DLD1 (cell line): ENCODE measurements at regions not wholly inside any gene's neighbourhood (a gene's known extent, or its start where the extent isn't known, plus 50 kb on each side); places are given as distances from the start of the nearest gene placed in this dataset.

Experiments used
- in situ Hi-C: cut with HindIII; loops from 2 replicates; pipeline ENCODE4 v1.10.0; 2017; ENCODE audit warnings: low sequenced_read_pairs

DNA sequence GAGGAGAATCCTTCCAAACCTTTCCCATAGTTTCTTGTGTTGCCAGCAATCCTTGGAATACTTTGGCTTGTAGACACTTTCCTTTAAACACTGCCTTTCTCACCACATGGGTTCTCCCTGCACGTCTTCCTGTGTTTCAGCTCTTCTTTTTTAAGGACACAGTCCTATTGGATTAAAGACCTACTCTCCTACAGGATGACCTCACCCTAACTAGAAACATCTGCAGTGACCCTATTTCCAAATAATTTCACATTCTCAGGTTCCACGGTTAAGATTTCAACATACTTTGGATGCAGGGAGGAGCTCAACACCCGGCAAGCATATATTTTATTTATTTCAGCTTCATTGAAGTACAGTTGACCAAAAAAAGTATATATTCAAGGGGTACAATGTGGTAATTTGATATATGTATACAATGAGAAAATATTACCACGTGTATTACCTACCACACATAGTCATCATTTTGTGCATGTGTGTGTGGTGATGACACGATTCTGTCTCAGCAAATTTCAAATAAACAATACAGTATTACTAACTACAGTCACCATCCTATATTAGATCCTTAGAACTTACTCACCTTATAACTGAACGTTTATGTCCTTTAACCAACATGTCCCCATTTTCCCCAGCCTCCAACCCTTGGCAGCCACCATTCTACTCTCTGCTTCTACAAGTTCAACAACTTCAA, 745.0 kb downstream of the CBLN2 start:
- in situ Hi-C loops: no loop called here

DNA sequence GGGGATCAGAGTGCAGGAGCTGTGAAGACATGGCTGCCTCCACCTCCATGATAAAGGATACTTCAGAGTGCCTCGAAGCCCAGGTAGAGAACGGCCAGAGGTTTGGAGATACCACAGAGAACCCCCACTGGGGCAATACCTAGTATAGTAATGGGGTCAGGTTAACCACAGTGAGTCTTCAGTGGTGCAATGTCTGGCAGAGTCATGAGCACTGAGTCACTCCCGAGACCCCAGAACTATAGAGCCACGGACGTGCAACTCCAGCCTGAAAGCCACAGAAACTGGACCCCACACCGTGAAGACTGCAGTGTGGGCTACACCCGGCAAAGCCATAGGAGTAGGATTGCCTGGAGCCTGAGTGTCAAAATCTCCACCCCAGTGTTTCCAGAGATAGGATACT, 746.6 kb downstream of the CBLN2 start:
- in situ Hi-C loops: no loop called here

DNA sequence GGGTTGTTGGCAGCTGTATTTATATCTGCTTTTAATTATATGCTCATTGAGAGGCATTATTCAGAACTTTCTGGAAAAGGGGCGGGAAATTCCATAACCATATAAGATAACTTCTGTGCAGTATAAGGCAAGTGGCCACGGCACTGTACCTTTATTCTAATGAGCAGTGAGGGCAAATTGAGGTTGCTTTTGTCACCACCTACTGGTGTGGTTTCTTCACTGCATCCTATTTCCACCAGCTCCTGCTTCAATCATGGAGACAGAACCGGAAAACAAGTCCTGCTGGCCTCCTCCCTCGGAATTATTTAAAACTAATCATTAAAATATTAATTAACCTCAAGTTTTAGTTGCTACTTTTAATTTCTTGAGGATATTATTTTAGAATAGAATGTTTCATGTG, 759.4 kb downstream of the CBLN2 start:
- in situ Hi-C loops: no loop called here

DNA sequence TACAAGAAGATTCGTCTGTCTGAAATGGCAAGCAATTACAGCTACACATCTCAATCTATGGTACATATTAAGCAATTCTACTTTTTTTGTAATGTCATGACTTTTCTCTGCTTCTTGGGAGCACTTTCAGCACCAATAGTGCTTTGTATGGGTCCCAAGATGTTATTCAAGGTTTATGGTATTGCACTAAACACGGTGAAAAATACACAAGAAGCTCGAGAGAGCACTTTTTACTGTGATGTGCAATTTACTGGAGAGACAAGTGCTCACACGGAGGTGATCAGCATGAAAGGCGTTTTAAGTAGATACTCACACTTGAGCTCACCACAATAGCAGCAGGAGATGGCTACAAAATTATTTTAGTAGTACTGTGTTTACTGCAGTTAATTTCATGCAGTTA, 783.6 kb downstream of the CBLN2 start:
- in situ Hi-C loops: no loop called here

- in situ Hi-C loops: no loop called here
Observed at GRCh38 chr18:71754246-71754645, 789.9 kb downstream of the CBLN2 start.

DNA sequence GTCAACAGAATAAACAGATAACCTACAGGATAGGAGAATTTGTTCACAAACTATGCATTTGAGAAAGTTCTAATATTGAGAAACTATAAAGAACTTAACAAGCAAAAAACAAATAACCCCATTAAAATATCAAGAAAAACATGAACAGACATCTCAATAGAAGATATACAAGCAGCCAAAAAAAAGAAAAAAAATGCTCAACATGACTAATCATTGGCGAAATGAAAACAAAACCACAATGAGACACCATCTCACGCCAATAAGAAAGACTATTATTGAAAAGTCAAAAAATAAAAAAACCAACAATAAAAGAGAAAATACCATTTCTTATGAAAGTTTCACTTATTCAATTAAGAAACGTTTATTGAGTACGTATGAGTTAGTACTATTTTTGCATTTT, 800.5 kb downstream of the CBLN2 start:
- in situ Hi-C loops: no loop called here

DNA sequence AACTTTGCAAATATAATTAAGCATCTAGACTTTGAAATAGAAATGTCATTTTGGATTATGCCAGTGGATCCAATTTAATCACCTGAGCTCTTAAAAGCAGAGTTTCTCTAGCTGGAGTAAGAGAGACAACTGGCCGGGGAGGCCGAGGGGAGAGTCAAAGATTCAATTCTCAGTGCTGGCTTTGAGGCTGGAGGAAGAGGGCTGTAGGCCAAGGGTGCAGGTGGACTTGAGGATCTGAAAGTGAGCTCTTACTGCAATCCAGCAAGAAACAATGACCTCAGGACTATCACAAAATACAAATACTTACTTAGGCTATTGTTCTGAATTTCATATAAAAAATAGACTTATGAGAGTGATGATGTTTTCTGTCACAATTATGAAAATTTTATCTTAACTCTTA, 814.5 kb downstream of the CBLN2 start:
- in situ Hi-C loops: no loop called here

GRCh38 chr18:71727909-71728308, 816.2 kb downstream of the CBLN2 start:
- in situ Hi-C loops: no loop called here

DNA sequence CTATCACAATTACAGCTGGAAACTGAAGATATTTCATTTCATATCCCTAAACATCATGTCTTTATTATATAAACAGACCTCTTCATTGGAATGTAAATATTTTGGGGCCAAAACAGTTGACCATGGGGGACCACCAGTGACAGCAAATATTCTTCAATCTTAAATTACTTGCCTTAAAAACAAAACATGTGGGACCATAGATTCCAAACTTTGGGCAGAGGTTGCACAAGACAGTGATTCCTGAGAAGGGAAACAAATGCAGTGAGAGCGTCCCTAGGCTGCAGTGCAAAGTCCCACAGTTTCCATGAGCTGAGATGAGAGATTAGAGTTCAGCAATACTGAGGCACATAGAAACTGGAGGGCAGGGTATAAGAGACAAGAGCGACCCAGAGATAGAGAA, 818.9 kb downstream of the CBLN2 start:
- in situ Hi-C loops: no loop called here

GRCh38 chr18:71707985-71708500, 836.1 kb downstream of the CBLN2 start:
- in situ Hi-C loops: no loop called here

DNA sequence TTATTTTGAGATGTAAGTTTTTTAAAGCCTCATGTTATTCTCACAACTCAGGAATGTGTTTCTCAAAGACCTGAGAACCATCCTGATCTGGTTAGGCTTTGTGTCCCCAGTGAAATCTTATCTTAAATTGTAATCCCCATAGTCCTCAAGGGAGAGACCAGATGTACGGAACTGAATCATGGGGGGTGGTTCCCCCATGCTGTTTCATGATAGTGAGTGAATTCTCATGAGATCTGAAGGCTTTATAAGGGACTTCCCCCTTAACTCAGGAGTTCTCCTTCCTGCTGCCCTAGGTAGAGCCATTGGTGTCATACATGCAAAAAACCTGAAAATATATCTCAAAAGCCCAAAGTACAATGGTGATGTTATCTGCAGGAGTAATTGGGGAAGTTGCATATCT, 836.7 kb downstream of the CBLN2 start:
- in situ Hi-C loops: no loop called here

GRCh38 chr18:71689416-71690160, 854.6 kb downstream of the CBLN2 start:
- in situ Hi-C loops: no loop called here

DNA sequence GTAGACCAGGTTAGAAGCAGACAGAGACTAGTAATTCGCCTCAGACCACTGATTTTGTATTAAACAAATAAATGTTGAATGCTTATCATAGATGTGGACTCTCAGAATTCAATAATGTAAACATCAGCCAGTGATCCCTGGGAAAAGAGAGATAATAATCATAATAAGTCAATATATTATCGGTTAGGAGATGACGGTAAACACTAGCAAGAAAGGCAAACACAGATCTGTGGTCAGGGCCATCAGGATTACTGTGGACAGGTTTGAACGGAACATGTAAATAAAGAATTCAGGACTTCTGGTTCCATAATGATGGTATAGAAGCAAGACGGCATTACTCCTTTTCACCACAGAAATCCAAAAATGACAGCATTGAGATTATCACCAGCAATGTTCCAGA, 861.6 kb downstream of the CBLN2 start:
- in situ Hi-C loops: no loop called here

DNA sequence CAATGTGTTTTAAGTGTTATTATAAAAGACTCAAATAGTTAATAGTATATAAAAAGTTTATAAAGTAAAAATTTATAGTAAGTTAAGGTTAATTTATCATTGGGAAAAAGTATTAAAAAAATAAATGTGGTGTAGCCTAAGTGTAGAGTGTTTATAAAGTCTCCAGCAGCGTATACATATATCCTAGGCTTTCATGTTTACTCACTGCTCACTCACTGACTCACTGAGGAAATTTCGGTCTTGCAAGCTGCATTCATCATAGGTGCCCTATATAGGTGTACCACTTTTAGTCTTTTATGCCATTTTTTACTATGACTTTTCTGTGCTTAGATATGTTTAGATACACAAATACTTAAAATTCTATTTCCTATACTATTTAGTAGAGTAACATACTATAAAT, 866.0 kb downstream of the CBLN2 start:
- in situ Hi-C loops: no loop called here

DNA sequence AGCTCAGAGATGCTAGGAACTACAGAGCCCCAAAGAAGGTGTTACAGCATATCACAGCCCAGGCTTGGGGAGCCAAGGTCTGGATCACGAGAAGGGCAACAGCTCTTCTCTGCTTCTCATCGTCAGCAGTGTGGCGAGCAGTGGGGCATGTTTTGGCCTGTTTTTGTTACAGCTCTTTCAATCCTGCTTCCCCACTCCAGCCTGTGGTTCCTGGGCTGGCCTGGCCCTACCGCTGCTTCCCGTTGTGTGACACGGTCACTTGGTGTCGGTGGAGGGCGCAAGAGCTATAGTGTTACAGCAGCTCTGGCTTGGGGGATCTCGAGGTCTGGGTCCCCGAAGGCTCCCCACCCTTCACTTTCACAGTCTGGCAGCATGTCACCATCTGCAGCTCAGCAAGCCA, 870.2 kb downstream of the CBLN2 start:
- in situ Hi-C loops: no loop called here

DNA sequence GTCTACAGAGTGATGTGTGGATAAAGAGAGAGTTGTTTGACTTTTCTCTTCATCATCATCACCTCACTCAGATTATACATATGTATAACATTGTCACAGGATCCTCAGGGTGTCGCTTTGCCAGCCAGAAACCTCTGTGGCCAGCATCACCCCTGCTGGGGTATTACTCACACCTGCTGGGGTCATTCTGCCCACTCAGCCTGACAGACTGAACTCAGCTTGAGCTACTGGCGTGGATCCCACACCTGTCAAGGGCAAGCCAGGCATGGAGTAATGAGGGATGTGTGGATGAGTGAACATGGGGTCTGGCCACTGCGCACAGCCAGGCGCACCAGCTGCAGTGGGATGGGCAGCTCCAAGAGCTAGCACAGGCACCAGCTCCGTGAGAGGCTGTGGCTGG, 870.6 kb downstream of the CBLN2 start:
- in situ Hi-C loops: no loop called here

DNA sequence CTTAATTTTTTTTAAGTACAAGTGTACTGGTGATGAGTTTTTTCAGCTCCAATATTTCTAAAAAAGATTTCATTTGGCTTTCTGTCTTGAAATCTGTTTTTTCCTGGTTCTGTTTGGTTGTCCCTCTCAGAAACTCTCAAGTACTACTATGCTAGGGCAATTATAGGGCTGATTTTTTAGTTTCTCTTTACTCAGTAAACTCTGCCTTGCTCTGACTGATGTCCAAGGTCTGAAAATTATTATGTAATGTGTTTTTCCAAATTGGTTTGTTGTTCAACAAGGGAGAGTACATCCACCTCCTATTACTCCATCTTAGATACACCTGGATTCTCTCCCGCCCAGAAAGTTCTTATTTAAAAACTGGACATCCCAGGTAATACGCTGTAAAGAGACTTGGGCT, 877.7 kb downstream of the CBLN2 start:
- in situ Hi-C loops: no loop called here

DNA sequence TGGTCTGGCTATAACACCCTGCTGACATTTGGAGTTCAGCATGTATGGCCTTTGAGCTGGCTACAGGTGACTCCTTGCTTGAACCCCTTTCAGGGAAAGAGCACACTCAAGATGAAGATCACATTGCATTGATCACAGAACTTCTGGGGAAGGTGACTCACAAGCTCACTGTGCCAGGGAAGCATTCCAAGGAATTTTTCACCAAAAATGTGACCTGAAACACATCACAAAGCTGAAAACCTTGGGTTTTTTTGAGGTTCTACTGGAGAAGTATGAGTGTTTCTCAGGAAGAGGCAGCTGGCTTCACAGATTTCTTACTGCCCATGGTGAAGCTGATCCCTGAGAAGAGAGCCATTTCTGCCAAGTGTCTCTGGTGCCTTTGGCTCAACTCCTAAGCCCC, 879.0 kb downstream of the CBLN2 start:
- in situ Hi-C loops: no loop called here

- in situ Hi-C loops: no loop called here
Observed at GRCh38 chr18:71643822-71644221, 900.3 kb downstream of the CBLN2 start.

- in situ Hi-C loops: no loop called here
Observed at GRCh38 chr18:71630696-71631095, 913.4 kb downstream of the CBLN2 start.

GRCh38 chr18:71625556-71626090, 918.5 kb downstream of the CBLN2 start:
- in situ Hi-C loops: no loop called here

- in situ Hi-C loops: no loop called here
Observed at GRCh38 chr18:71598374-71598773, 945.8 kb downstream of the CBLN2 start.
